ENCODE measurements at regions not wholly inside any gene's neighbourhood (a gene's known extent, or its start where the extent isn't known, plus 50 kb on each side); places are given as distances from the start of the nearest gene placed in this dataset.

GRCh38 chr6:167697316-167697715, 129.4 kb upstream of the AFDN start:
- Histone ChIP-seq H3K9ac (replicated peaks; ENCODE audit: extremely low read depth, insufficient read depth, low read length) (no peak overlapping the region), H4K20me1 (replicated peaks; ENCODE audit: control insufficient read depth, extremely low read depth, insufficient read depth, low read length) (no peaks in the 10 kb centered on the region), H2AFZ (ENCODE audit: low read depth, low read length) (no peak overlapping the region), H3K36me3 (ENCODE audit: control insufficient read depth in 2 of 2, extremely low read depth in 1 of 2, insufficient read depth in 2 of 2, low read length in 2 of 2) (no peaks in the 10 kb centered on the region), H3K79me2 (ENCODE audit: control insufficient read depth, insufficient read depth, low read length) (no peaks in the 10 kb centered on the region), H3K4me2 (ENCODE audit: insufficient read depth, low read length) (no peak overlapping the region), H3K27me3 (ENCODE audit: control insufficient read depth in 2 of 2, insufficient read depth in 2 of 2, low read length in 2 of 2) (no peaks in the 10 kb centered on the region), H3K9me1 (replicated peaks; ENCODE audit: control insufficient read depth, extremely low read depth, insufficient read depth, low read length) (no peaks in the 10 kb centered on the region), H3K4me3 (replicated peaks in 1 of 3; ENCODE audit: insufficient read depth in 1 of 3, low read depth in 1 of 3, low read length in 3 of 3) (no peak overlapping the region), H3K4me1 (ENCODE audit: control insufficient read depth, extremely low read depth, insufficient read depth, low read length) (peaks cover 21% of the 10 kb centered on the region), H3K9me3 (replicated peaks; ENCODE audit: control insufficient read depth, insufficient read depth, low read length) (no peaks in the 10 kb centered on the region), H3K27ac (ENCODE audit: insufficient read depth, low read depth, low read length) (no peak overlapping the region)
- TF ChIP-seq MYC (IDR thresholded peaks at IDR 0.05; ENCODE audit: low read depth, low read length) (no peak), POLR2AphosphoS5 (IDR thresholded peaks at IDR 0.05; ENCODE audit: insufficient read depth, low read depth, low read length) (no peak), GATA2 (IDR thresholded peaks at IDR 0.05; ENCODE audit: insufficient read depth, insufficient read length, low read depth, low read length) (no peak), CTCF (IDR thresholded peaks at IDR 0.05; ENCODE audit: extremely low read depth in 1 of 2, insufficient read depth in 1 of 2, low read depth in 1 of 2, low read length in 2 of 2) (no peak), EZH2 (IDR thresholded peaks at IDR 0.05; ENCODE audit: borderline replicate concordance, low read depth, low read length, severe bottlenecking) (no peak)
- intact Hi-C loops (cut with micrococcal nuclease) (loop anchor here (5.0 kb wide), 2 partner anchors 130 to 155 kb away; partner anchors contain the start of gene AFDN), dilution Hi-C loops (cut with MboI; ENCODE audit: extremely low pct_ligation_motif_present, low sequenced_read_pairs) (no loop called here)
- ChIA-PET POLR2A (no interaction called here), CTCF (no interaction called here)
- FAIRE-seq (no peak), DNase-seq (ENCODE audit: low read depth, low spot score) (no peak)
- BruUV-seq (replicated peaks) = no TSS peak

GRCh38 chr6:167698540-167698939, 128.2 kb upstream of the AFDN start:
- CTCF ChIA-PET = interaction anchor here (0.8 to 2.0 kb wide), 6 partner anchors 10 to 347 kb away, joined by 3 to 11 read pairs (median 5); no protein-coding TSS in a partner anchor
- no peak for FAIRE-seq
- no TSS peak for BruUV-seq (replicated peaks)

More at GRCh38 chr6:167698540-167698939, 128.2 kb upstream of the AFDN start:
- Histone ChIP-seq H3K9me3 (replicated peaks; ENCODE audit: control insufficient read depth, insufficient read depth, low read length) (no peaks in the 10 kb centered on the region), H4K20me1 (replicated peaks; ENCODE audit: control insufficient read depth, extremely low read depth, insufficient read depth, low read length) (no peaks in the 10 kb centered on the region), H3K36me3 (ENCODE audit: control insufficient read depth in 2 of 2, extremely low read depth in 1 of 2, insufficient read depth in 2 of 2, low read length in 2 of 2) (no peaks in the 10 kb centered on the region), H3K9me1 (replicated peaks; ENCODE audit: control insufficient read depth, extremely low read depth, insufficient read depth, low read length) (no peaks in the 10 kb centered on the region), H3K27ac (ENCODE audit: insufficient read depth, low read depth, low read length) (no peak overlapping the region), H2AFZ (ENCODE audit: low read depth, low read length) (no peak overlapping the region), H3K9ac (replicated peaks; ENCODE audit: extremely low read depth, insufficient read depth, low read length) (no peak overlapping the region), H3K4me1 (ENCODE audit: control insufficient read depth, extremely low read depth, insufficient read depth, low read length) (peaks cover 22% of the 10 kb centered on the region), H3K4me2 (ENCODE audit: insufficient read depth, low read length) (no peak overlapping the region), H3K4me3 (replicated peaks in 1 of 3; ENCODE audit: insufficient read depth in 1 of 3, low read depth in 1 of 3, low read length in 3 of 3) (no peak overlapping the region), H3K79me2 (ENCODE audit: control insufficient read depth, insufficient read depth, low read length) (no peaks in the 10 kb centered on the region), H3K27me3 (ENCODE audit: control insufficient read depth in 2 of 2, insufficient read depth in 2 of 2, low read length in 2 of 2) (no peaks in the 10 kb centered on the region)
- TF ChIP-seq GATA2 (IDR thresholded peaks at IDR 0.05; ENCODE audit: insufficient read depth, insufficient read length, low read depth, low read length) (no peak), POLR2AphosphoS5 (IDR thresholded peaks at IDR 0.05; ENCODE audit: insufficient read depth, low read depth, low read length) (no peak), FOS (IDR thresholded peaks at IDR 0.05; ENCODE audit: borderline replicate concordance, insufficient read depth, low read length) (no peak), POLR2A (IDR thresholded peaks at IDR 0.05; ENCODE audit: low read depth, low read length) (no peak), CTCF (IDR thresholded peaks at IDR 0.05; ENCODE audit: extremely low read depth in 1 of 2, insufficient read depth in 1 of 2, low read depth in 1 of 2, low read length in 2 of 2) (no peak), MYC (IDR thresholded peaks at IDR 0.05; ENCODE audit: low read depth, low read length) (no peak), EZH2 (IDR thresholded peaks at IDR 0.05; ENCODE audit: borderline replicate concordance, low read depth, low read length, severe bottlenecking) (no peak), JUN (IDR thresholded peaks at IDR 0.05; ENCODE audit: borderline replicate concordance, insufficient read depth, insufficient read length, low read depth) (no peak)
- TF ChIP-seq, protein P1, sequence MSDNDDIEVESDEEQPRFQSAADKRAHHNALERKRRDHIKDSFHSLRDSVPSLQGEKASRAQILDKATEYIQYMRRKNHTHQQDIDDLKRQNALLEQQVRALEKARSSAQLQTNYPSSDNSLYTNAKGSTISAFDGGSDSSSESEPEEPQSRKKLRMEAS (IDR thresholded peaks at IDR 0.05; ENCODE audit: insufficient read depth, insufficient read length) = no peak
- no peak for DNase-seq (ENCODE audit: low read depth, low spot score)
- dilution Hi-C loops (cut with MboI; ENCODE audit: extremely low pct_ligation_motif_present, low sequenced_read_pairs) = no loop called here
- POLR2A ChIA-PET = no interaction called here
- intact Hi-C loops (cut with micrococcal nuclease) = loop anchor here (5.0 kb wide), 2 partner anchors 129 to 156 kb away; partner anchors contain the start of gene AFDN

Data from endothelial cell of umbilical vein (primary cell).